ENCODE measurements at regions not wholly inside any gene's neighbourhood (a gene's known extent, or its start where the extent isn't known, plus 50 kb on each side); places are given as distances from the start of the nearest gene placed in this dataset.
A peak's percentile ranks its signal among the peaks of the same experiment; 100 is the strongest.

DNA sequence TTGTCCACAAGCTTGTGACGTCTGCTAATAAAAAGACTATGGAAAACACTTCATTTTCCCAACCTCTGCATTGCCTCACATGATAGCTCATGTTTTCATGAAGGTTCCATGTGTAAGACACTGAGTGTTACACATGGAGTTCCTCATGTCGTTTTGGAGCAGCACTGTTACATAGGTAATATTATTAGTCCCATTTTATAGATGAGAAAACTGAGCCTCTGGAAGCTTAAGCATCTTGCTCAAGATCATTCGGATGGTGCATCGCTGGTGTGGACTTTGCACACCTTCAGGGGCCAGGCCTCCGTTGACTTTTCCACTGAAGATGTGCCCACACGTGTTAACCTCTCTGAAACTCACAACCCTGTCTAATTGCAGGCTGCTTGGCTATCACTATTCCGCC lies 743.4 kb downstream of the UQCRFS1 start:
- no peak for DNase-seq (ENCODE audit: low spot score in 2 of 2)
- TF ChIP-seq, protein P1, sequence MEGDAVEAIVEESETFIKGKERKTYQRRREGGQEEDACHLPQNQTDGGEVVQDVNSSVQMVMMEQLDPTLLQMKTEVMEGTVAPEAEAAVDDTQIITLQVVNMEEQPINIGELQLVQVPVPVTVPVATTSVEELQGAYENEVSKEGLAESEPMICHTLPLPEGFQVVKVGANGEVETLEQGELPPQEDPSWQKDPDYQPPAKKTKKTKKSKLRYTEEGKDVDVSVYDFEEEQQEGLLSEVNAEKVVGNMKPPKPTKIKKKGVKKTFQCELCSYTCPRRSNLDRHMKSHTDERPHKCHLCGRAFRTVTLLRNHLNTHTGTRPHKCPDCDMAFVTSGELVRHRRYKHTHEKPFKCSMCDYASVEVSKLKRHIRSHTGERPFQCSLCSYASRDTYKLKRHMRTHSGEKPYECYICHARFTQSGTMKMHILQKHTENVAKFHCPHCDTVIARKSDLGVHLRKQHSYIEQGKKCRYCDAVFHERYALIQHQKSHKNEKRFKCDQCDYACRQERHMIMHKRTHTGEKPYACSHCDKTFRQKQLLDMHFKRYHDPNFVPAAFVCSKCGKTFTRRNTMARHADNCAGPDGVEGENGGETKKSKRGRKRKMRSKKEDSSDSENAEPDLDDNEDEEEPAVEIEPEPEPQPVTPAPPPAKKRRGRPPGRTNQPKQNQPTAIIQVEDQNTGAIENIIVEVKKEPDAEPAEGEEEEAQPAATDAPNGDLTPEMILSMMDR (IDR thresholded peaks at IDR 0.05) = no peak
- no peak overlapping the region for H3K27ac ChIP-seq
- intact Hi-C loops (cut with DNase I) = no loop called here
- H3K36me3 ChIP-seq = no peaks in the 10 kb centered on the region
- H3K9me3 ChIP-seq = no peaks in the 10 kb centered on the region
- H3K4me3 ChIP-seq = no peak overlapping the region
- H3K27me3 ChIP-seq = no peaks in the 10 kb centered on the region
- H3K4me1 ChIP-seq = no peaks in the 10 kb centered on the region

DNA sequence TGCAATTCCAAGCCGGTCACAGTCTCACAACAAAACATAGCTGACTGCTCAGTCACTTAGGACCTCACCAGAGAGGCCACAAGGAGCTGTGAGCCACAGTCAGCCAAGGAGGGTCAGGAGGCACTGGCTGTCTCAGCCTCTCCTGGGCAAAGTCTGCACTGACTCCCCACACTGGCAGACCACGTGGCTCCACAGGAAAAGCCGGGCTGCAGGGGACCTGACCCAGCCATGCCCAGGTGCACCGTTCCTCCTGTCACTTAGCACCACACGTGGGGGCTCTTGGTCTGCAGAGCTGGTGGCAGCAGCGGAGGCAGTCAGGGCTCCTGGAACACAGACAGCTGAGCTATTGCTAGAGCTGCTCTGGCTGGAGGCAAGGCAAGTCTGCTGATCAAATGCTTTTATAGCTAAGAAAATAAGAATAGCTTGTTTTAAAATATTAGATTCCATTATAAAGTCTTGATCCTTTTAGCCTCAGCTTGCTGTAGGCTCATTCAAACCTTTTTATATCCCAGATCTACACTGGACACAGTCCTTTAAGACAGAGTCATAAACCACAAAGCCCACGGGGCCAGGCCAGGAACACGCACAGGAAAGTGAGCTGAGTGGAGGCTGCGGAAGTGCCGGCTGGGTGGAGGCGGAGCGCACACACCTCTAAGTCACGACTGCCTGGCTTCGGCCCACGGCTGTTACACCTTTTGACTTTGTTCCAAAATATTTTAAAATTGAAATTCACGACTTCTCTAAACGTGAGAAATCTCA lies 744.1 kb downstream of the UQCRFS1 start:
- no peaks in the 10 kb centered on the region for H3K9me3 ChIP-seq
- TF ChIP-seq, protein P1 (IDR thresholded peaks at IDR 0.05) = no peak
- intact Hi-C loops (cut with DNase I) = no loop called here
- H3K27me3 ChIP-seq = no peaks in the 10 kb centered on the region
- no peaks in the 10 kb centered on the region for H3K4me1 ChIP-seq
- DNase-seq (ENCODE audit: low spot score in 2 of 2) = no peak
- no peaks in the 10 kb centered on the region for H3K36me3 ChIP-seq
- H3K4me3 ChIP-seq = no peak overlapping the region
- no peak overlapping the region for H3K27ac ChIP-seq

DNA sequence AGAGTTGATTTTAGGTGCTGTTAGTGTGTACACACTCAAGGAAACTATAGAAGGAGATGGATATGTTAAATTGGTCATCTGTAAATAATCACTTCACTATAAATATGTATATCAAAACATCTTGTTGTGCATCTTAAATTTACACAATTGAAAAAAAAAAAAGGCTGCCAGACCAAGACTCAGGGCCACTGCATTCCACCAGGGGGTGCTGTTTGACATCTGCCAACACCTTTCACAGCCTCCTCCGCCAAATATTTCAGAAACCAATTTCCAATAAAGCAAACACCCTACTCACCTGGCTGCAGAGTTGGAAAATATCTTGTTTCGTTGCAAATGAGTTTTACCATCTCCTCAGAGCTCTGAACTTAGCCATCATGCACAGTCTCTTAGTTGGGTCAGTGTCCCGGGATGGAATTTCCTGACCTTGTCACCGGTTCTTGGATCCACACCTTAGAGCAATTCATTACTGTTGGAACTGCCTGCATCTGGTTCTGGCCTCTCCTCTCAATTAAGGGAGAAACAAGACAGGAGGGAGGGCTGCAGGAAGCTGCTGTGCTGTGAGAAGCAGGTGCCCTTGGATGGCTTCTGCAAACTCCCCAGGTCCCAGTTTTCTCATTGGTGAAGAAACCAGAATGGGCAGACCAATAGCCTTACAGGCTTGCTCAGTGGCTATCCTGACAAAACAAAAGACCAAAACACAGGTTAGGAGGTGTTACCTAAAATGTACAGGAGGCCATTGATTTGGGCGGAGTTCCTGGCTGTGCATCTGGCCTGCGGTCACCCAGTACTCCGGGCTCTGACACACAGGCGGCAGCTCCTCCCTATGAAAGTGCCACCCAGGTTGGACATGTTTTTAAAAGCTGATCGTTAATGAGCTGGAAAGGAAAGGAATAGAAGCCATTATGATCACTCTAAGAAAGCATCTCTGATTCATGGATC lies 746.6 kb downstream of the UQCRFS1 start:
- no peaks in the 10 kb centered on the region for H3K9me3 ChIP-seq
- no peak for DNase-seq (ENCODE audit: low spot score in 2 of 2)
- no peaks in the 10 kb centered on the region for H3K4me1 ChIP-seq
- no peaks in the 10 kb centered on the region for H3K27me3 ChIP-seq
- no peak overlapping the region for H3K27ac ChIP-seq
- no peak overlapping the region for H3K4me3 ChIP-seq
- TF ChIP-seq, protein P1 (IDR thresholded peaks at IDR 0.05) = peak in 2 of 3 experiments; percentile 31 to 54
- intact Hi-C loops (cut with DNase I) = no loop called here
- H3K36me3 ChIP-seq = no peaks in the 10 kb centered on the region

DNA sequence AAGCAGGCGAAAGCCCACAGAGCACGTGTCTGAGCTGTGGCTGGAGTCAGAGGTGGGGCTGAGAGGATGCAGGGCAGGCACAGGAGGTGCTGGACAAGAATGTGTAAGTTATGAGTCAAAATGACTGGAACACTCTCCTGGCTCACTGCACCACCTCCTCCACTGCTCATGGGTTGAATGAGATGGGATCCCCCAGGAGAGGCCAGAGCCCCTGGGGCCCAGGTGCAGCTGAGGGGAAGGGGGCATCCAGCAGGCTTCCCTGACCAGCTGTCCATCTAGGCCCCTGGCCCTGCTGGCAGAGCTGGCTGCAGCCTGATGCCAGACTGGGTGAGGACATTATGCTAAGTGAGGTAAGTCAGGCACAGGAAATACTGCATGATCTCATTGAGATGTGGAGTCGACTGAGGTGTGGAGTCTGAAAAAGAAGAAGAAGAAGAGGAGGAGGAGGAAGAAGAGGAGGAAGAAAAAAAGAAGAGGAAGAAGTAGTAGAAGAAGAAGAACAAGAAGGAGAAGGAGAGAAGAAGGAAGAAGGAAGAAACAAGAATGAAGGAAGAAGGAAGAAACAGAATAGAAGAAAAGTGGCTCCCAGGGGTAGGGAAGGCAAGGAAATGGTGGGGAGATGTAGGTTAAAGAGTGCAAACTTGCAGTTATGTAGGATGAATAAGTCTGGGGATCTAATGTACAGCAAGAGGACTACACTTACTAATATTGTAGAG lies 747.4 kb downstream of the UQCRFS1 start:
- Histone ChIP-seq H3K27me3 (no peaks in the 10 kb centered on the region), H3K27ac (no peak overlapping the region), H3K9me3 (no peaks in the 10 kb centered on the region), H3K36me3 (no peaks in the 10 kb centered on the region), H3K4me3 (no peak overlapping the region), H3K4me1 (no peaks in the 10 kb centered on the region)
- peak in 1 of 2 donors; percentile 13 for DNase-seq (ENCODE audit: low spot score in 2 of 2)
- intact Hi-C loops (cut with DNase I) = no loop called here
- TF ChIP-seq, protein P1 (IDR thresholded peaks at IDR 0.05) = no peak

DNA sequence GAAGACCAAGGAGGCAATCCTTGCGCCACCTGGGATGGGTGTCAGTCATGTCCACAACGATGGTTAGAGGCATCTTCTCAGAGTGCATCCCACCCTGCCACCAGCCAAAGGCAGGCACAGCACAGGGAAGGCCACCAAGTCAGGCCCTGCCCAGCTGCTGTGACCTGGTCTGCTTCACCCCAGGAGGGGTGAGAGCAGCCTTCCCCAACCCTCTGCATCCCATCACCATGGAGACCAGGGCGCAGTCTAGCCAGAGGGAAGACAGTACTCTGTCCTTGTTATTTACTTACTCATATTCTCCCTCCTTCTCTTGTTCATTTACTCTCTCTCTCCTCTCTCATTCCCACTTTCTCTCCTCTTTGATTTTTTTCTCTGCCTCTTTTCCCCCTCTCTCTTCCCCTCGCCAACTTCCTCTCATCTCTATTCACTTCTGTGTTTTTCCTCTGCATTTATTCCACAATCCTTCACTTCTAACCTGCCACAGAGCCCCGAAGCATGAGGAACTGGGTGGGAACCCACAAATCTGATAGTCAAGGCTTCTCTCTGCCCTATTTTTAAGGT lies 749.4 kb downstream of the UQCRFS1 start:
- Histone ChIP-seq H3K27me3 (no peaks in the 10 kb centered on the region), H3K27ac (no peak overlapping the region), H3K4me3 (no peak overlapping the region), H3K4me1 (no peaks in the 10 kb centered on the region), H3K36me3 (no peaks in the 10 kb centered on the region), H3K9me3 (no peaks in the 10 kb centered on the region)
- no peak for DNase-seq (ENCODE audit: low spot score in 2 of 2)
- TF ChIP-seq, protein P1 (IDR thresholded peaks at IDR 0.05) = no peak
- intact Hi-C loops (cut with DNase I) = no loop called here
